SKM-1 (cell line): ENCODE measurements at regions not wholly inside any gene's neighbourhood (a gene's known extent, or its start where the extent isn't known, plus 50 kb on each side); places are given as distances from the start of the nearest gene placed in this dataset.
"Not testable (repeated sequence)": the region's sequence is repeated elsewhere in the genome, so short reads cannot be mapped to it uniquely, and the experiment has no call there.

ENCODE experiments used
- DNase-seq: peaks from one replicate; lab custom pipeline; 2025; ENCODE audit not compliant: unreplicated experiment; lab: John Stamatoyannopoulos, UW

- no peak for DNase-seq
Measured at GRCh38 chr7:9681284-9681683, 1247.9 kb downstream of the NXPH1 start.

- no peak for DNase-seq
Measured at GRCh38 chr7:9691286-9691685, 1257.9 kb downstream of the NXPH1 start.

DNA sequence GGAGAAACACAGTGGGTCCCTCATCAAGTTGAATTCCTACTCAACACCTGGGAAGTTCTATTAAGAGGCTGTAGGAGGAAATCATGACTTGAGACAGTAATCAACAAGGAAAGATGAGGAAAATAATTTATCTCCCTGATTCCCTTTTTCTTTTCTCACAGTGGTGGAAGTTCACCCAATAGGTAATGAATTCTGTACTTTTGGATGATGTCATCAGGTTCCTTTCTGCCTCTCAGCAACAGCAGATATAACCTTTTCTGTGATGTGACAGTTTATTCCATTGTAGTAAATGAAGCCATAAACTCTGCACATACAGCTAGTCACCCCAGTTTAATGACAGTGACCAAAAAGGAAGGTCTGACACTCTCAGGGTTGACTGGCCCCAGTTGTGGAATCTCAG is 1265.0 kb downstream of the NXPH1 start:
- no peak for DNase-seq

DNA sequence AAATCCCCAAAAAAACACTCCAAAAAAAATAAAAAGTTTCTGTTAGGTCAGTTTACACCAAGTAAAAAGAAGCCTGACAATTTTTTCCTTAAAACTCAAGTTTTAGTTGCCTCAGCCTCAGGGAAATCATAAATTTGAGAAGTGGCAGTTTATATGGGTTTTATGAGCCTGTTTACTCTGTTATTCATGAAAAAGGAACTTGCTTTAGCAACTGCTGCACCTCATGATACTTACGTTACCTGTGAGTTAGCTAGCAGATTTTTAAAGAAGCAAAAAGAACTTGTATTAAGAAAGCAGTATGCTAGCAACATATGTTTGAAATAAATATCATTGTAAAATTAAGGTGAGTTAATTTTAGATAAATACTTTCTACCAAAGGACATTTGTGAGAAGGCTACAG is 1264.5 kb upstream of the PHF14 start:
- DNase-seq, result no peak

DNA sequence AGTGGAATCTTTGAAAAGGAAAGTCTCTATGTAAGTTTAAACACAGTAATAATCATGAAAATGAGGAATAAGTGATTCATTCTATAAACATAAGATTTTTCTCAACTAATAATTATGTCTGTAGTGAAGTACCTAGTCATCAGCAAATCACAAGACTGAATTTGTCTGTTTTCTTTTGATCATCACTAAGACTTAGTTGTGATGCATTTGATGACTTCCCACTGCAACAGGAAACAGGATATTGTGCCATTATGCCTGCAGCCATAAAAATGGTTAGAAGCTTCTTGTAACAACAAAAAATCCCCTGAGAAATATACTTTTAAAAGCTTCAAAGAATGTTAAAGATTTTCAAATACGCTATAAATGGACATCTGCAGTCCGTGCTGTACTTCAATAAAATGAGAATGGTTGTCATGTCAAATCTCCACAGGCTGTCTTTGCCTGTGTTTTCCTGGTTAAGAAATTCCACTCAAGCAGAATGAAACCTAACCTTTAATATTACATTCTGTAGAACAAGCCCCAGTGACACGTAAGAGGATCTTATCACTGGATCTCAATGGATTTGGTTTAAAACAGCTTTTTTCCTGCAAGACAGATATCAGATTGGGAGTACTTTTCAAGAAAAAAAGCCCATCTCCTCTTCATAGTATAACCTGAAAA is 1262.3 kb upstream of the PHF14 start:
- no peak for DNase-seq

GRCh38 chr7:9718071-9718661 is 1255.5 kb upstream of the PHF14 start:
- no peak for DNase-seq

DNA sequence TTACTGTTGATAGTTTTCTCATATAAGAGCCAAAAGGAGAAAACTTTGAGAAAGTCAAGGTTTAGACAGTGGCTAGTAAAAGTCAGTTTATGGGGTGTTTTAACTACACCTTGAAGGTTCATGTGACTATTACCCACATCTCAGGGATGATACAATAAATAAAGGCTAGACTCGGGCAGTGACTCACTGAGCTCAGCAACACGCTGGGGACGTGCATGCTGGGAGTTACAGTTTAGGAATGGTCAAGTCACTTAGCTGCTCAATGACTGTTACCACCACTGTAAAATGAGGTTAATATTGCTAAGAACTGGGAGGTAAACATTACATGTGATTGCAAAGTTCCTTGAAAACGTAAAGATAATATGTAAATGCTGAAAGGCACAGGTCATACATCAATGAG is 1254.4 kb upstream of the PHF14 start:
- no peak for DNase-seq

DNA sequence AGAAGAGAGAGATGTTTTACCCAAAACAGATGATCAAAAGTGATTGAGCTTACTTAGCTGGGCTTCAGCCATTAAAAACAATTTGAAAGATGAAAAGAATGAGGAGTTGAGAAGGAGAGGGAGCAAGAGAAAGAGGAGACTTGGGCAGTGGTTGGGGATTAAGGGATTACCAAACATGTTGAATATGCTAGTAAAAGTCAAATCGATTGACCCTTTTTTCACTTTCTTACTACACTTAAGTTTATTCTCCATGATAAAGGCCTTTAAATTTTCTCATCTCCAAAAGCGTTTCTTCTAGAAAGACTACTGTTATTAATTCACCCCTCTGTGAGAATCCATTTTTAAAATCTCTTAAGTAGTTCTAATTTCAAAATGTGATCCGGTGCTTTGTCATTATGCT is 1254.0 kb upstream of the PHF14 start:
- DNase-seq, result no peak

DNA sequence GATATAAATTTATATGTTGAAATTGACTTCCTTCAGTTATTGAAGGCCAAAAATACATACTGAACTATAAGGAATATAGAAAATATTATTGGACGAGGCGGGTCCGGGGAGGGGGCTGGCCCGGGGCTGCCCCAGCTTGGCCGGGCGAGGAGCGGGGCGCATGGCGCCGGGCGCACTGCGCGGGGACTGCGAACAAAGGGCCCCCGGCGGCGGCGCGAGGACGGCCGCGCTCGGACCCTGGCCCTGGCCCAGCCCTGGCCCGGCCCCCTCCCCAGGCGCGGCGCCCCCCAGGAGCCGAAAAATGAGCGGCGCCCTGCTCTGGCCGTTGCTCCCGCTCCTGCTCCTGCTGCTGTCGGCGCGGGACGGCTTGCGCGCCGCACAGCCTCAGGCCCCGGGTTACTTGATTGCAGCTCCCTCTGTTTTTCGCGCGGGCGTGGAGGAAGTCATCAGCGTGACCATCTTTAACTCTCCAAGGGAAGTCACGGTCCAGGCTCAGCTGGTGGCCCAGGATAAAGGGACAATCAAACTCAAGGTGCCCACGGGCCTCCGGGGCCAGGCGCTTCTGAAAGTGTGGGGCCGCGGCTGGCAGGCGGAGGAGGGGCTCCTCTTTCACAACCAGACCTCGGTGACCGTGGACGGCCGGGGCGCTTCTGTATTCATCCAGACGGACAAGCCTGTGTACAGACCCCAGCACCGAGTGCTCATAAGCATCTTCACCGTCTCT is 1247.6 kb upstream of the PHF14 start:
- DNase-seq, result not testable (repeated sequence)

- not testable (repeated sequence) for DNase-seq
Measured at GRCh38 chr7:9726811-9727210, 1246.9 kb upstream of the PHF14 start.

- DNase-seq, result not testable (repeated sequence)
Measured at GRCh38 chr7:9727467-9727869, 1246.2 kb upstream of the PHF14 start.

- not testable (repeated sequence) for DNase-seq
Measured at GRCh38 chr7:9728014-9728657, 1245.5 kb upstream of the PHF14 start.

GRCh38 chr7:9752033-9752432 is 1221.6 kb upstream of the PHF14 start:
- no peak for DNase-seq

GRCh38 chr7:9761224-9761623 is 1212.4 kb upstream of the PHF14 start:
- no peak for DNase-seq

DNA sequence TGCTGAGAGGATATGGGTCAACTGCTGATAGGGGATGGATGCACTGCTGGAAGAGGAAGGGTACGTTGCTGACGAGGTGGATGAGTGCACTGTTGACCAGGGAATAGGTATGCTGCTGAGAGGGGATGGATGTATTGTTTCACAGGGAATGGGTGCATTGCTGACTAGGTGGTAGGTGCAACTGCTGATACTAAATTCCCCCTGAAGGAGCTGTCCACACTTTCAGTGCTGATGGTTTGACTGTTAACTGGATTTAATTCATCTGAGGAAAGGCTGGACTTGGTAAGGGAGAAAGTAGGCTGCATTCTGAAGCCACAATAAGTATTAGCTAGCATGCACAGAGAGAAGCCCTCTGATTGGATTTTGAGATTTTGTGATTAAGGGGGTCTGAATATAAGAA is 1196.8 kb upstream of the PHF14 start:
- no peak for DNase-seq

- no peak for DNase-seq
Measured at GRCh38 chr7:9778367-9778766, 1195.3 kb upstream of the PHF14 start.

DNA sequence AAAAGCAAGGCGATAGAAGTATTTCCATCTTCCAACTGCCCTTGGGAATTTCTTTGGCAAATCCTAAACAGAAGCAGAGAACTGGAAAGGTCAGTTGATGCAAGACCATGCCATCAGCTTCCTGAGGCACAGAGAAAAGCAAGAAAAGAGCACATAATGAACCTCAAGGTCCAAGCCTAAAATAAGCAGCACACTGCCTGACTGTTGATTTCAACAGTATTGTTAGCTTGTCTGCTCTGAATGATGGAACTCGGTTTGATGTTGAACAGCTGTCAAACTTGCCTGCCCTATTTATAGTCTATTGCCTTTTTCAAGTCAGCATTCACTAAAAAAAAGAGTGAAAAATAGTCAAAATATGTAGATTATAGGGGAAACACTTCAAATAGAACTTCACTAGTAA is 1192.0 kb upstream of the PHF14 start:
- DNase-seq, result no peak

- DNase-seq, result no peak
Measured at GRCh38 chr7:9782275-9782674, 1191.4 kb upstream of the PHF14 start.

GRCh38 chr7:9785211-9785610 is 1188.5 kb upstream of the PHF14 start:
- no peak for DNase-seq

DNA sequence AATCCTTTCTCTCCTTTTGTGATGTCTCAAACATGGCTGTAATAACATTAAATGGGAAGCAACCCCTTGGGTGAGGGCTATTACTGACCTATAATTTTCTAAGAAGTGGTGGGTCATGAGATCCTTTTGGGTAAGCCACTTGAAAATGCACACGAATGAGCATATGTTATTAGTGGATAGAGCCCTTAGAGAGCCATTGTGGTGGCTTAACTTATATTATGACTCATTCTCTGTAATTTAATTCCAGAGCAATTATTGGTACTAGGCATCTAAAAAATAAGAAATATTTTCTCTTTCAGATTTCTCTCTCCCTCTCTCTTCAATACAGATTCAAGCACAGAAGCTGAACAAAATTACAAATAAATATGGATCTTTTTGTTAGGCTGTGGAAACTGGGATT is 1177.4 kb upstream of the PHF14 start:
- DNase-seq, result no peak

DNA sequence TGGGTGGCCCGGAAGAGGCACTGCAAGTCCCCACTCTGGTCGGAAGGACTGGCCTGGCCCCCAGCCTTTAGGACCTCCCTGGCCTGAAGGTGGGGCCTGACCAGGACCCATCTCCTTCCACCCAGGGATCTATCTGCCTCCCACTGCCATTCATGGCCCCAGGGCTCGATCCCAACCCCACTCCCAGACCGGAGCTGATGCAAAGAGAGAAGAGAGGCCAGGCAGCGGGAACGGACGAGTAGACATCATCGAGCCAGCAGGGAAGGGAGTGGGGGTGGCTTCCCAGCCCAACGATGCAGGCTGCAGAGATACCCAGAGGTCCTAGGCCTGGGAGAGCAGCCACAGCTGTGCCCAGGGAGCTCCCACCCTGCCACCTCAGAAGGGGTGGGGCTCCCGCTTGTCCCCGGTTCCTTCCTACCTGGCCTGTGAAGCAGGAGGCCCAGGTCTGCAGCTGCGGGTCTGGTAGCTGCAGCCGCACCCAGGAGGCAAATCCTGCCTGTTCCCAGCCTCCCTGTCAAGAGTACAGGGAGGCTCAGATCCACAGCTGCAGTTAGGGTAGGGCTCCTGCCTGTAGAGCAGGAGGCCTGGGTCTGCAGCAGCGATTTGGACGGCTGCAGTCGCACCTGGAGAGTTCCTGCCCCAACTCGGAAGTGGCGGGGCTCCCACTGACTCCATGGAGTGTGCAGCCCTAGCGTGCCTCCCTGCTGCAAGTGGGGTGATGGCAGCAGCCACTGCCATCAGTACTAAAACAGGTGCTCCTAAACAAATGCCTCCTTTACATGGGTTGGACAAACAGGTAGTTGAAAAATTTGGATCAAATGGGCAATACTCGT is 1151.0 kb upstream of the PHF14 start:
- DNase-seq, result no peak
